ENCODE measurements at regions not wholly inside any gene's neighbourhood (a gene's known extent, or its start where the extent isn't known, plus 50 kb on each side); places are given as distances from the start of the nearest gene placed in this dataset.
A peak's percentile ranks its signal among the peaks of the same experiment; 100 is the strongest.

GRCh38 chr5:170451747-170452365 is 52.0 kb upstream of the KCNIP1 start:
- BruUV-seq (replicated peaks): no TSS peak
- Histone ChIP-seq H3K4me3 (ENCODE audit: low read length) (no peak overlapping the region), H3F3A (ENCODE audit: low read length, unreplicated experiment) (no peaks in the 10 kb centered on the region), H3K9me3 (ENCODE audit: low read length) (no peaks in the 10 kb centered on the region), H3K79me2 (ENCODE audit: low read length) (no peaks in the 10 kb centered on the region), H2AFZ (ENCODE audit: low read length) (no peak overlapping the region), H3K9ac (ENCODE audit: low read length) (no peak overlapping the region), H3K9me2 (replicated peaks; ENCODE audit: low read length) (no peaks in the 10 kb centered on the region), H3K4me1 (ENCODE audit: insufficient read depth, low read length) (no peaks in the 10 kb centered on the region), H3K4me2 (ENCODE audit: low read length) (no peak overlapping the region), H3K27me3 (ENCODE audit: low read length) (peaks cover 13% of the 10 kb centered on the region; the same call in 1 of the 2 replicates), H3K36me3 (ENCODE audit: low read depth, low read length) (no peaks in the 10 kb centered on the region), H4K20me1 (ENCODE audit: low read length) (no peaks in the 10 kb centered on the region), H3K27ac (ENCODE audit: low read length) (no peak overlapping the region)
- POLR2A ChIA-PET (ENCODE audit: unreplicated experiment): no interaction called here
- CTCF ChIA-PET: interaction anchor here (0.7 kb wide), 1 partner anchor 182 kb away, joined by 10 read pairs; no protein-coding TSS in a partner anchor
- no peak for TF ChIP-seq CTCF (conservative IDR thresholded peaks at IDR 0.05; ENCODE audit: low read depth, low read length)
- no peak for TF ChIP-seq EZH2 (IDR thresholded peaks at IDR 0.05; ENCODE audit: low read length, unreplicated experiment)
- TF ChIP-seq EZH2phosphoT487 (IDR thresholded peaks at IDR 0.05; ENCODE audit: borderline replicate concordance, low read length): no peak
- ATAC-seq (no peak), DNase-seq (peak; percentile 32)
- intact Hi-C loops (cut with micrococcal nuclease): no loop called here

DNA sequence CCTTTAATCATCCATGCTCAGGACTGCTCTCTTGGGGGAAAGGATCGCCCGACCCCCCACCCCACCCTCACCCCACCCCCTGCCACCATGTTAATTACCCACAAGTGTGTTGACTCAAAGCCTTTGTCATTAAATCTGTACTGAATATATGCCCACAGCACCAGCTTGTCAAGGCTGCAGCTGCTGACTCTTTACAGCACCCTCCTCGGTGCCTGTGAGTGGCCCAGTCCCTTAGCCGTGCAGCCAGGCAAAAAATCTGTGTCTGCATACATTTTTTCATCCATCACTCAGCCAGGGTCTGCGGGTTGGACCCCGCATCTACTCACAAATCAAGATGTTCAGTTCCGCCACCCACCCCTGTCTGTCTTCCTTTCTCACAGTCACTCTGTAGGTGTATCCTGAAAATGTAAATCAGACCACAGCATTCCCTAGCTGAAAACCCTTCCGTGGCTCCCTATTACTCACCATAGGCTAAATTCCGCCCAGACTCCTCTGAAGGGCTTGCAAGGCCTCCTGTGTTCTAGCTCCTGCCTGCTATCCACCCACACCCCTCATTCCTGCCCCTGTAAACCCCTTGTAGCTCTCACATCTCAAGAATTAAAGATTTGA is 53.7 kb upstream of the KCNIP1 start:
- POLR2A ChIA-PET (ENCODE audit: unreplicated experiment): no interaction called here
- Histone ChIP-seq H3K9me3 (ENCODE audit: low read length) (no peaks in the 10 kb centered on the region), H3K4me3 (ENCODE audit: low read length) (no peak overlapping the region), H2AFZ (ENCODE audit: low read length) (no peak overlapping the region), H3K4me2 (ENCODE audit: low read length) (no peak overlapping the region), H3K4me1 (ENCODE audit: insufficient read depth, low read length) (no peaks in the 10 kb centered on the region), H3K9me2 (replicated peaks; ENCODE audit: low read length) (no peaks in the 10 kb centered on the region), H3K9ac (ENCODE audit: low read length) (no peak overlapping the region), H3K27me3 (ENCODE audit: low read length) (peaks cover 13% of the 10 kb centered on the region; the same call in 1 of the 2 replicates), H3F3A (ENCODE audit: low read length, unreplicated experiment) (no peaks in the 10 kb centered on the region), H3K36me3 (ENCODE audit: low read depth, low read length) (no peaks in the 10 kb centered on the region), H4K20me1 (ENCODE audit: low read length) (no peaks in the 10 kb centered on the region), H3K79me2 (ENCODE audit: low read length) (no peaks in the 10 kb centered on the region), H3K27ac (ENCODE audit: low read length) (no peak overlapping the region)
- ATAC-seq (no peak), DNase-seq (no peak)
- no TSS peak for BruUV-seq (replicated peaks)
- intact Hi-C loops (cut with micrococcal nuclease): no loop called here
- CTCF ChIA-PET: no interaction called here
- TF ChIP-seq EZH2 (IDR thresholded peaks at IDR 0.05; ENCODE audit: low read length, unreplicated experiment) (no peak), EZH2phosphoT487 (IDR thresholded peaks at IDR 0.05; ENCODE audit: borderline replicate concordance, low read length) (no peak), CTCF (conservative IDR thresholded peaks at IDR 0.05; ENCODE audit: low read depth, low read length) (no peak)

GRCh38 chr5:170449232-170449631 is 54.6 kb upstream of the KCNIP1 start:
- no peaks in the 10 kb centered on the region for H3K36me3 ChIP-seq (ENCODE audit: low read depth, low read length)
- intact Hi-C loops (cut with micrococcal nuclease): no loop called here
- H3K9ac ChIP-seq (ENCODE audit: low read length): no peak overlapping the region
- no peaks in the 10 kb centered on the region for H3K9me2 ChIP-seq (replicated peaks; ENCODE audit: low read length)
- ChIA-PET POLR2A (ENCODE audit: unreplicated experiment) (no interaction called here), CTCF (no interaction called here)
- no peak for TF ChIP-seq CTCF (conservative IDR thresholded peaks at IDR 0.05; ENCODE audit: low read depth, low read length)
- TF ChIP-seq EZH2 (IDR thresholded peaks at IDR 0.05; ENCODE audit: low read length, unreplicated experiment): no peak
- TF ChIP-seq EZH2phosphoT487 (IDR thresholded peaks at IDR 0.05; ENCODE audit: borderline replicate concordance, low read length): no peak
- H3K9me3 ChIP-seq (ENCODE audit: low read length): no peaks in the 10 kb centered on the region
- H2AFZ ChIP-seq (ENCODE audit: low read length): no peak overlapping the region
- ATAC-seq (no peak), DNase-seq (no peak)
- H3K27me3 ChIP-seq (ENCODE audit: low read length): peaks cover 13% of the 10 kb centered on the region; the same call in 1 of the 2 replicates
- no peak overlapping the region for H3K4me2 ChIP-seq (ENCODE audit: low read length)
- no peak overlapping the region for H3K4me3 ChIP-seq (ENCODE audit: low read length)
- no peaks in the 10 kb centered on the region for H3K4me1 ChIP-seq (ENCODE audit: insufficient read depth, low read length)
- H4K20me1 ChIP-seq (ENCODE audit: low read length): no peaks in the 10 kb centered on the region
- no peaks in the 10 kb centered on the region for H3K79me2 ChIP-seq (ENCODE audit: low read length)
- no peaks in the 10 kb centered on the region for H3F3A ChIP-seq (ENCODE audit: low read length, unreplicated experiment)
- no peak overlapping the region for H3K27ac ChIP-seq (ENCODE audit: low read length)
- no TSS peak for BruUV-seq (replicated peaks)

Measured in PC-3 (cell line).